ENCODE measurements at regions not wholly inside any gene's neighbourhood (a gene's known extent, or its start where the extent isn't known, plus 50 kb on each side); places are given as distances from the start of the nearest gene placed in this dataset.

- TF ChIP-seq CTCF (IDR thresholded peaks at IDR 0.05) (no peak), POLR2A (IDR thresholded peaks at IDR 0.05) (no peak)
Measured at GRCh38 chr2:146227152-146228019, 1617.4 kb upstream of the ACVR2A start.

All from uterus (tissue), 2 donors.